ENCODE measurements at regions not wholly inside any gene's neighbourhood (a gene's known extent, or its start where the extent isn't known, plus 50 kb on each side); places are given as distances from the start of the nearest gene placed in this dataset.
A peak's percentile ranks its signal among the peaks of the same experiment; 100 is the strongest.
"Not testable (repeated sequence)": the region's sequence is repeated elsewhere in the genome, so short reads cannot be mapped to it uniquely, and the experiment has no call there.

DNA sequence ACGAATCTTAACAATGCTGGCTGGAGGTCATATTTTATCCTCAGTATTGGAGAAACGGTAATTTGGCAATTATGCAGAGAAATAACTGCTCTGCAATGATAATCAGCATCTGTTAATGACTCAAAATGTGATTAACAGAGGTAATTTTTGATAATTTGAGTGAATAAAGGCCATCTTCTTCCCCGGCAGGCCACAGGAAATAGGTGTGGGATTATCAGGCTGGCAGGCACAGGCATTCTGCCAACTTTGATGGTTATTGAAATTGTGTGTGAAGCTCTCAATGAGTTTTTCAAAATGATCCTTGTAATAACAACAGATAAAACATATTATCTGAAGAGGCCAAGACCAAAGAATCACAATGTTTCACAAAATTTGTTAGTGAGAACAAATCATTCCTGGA, 309.0 kb downstream of the PTGER3 start:
- Histone ChIP-seq H3K27ac (ENCODE audit: insufficient read depth in 1 of 2, low read depth in 1 of 2, low read length in 2 of 2, poor library complexity in 1 of 2, severe bottlenecking in 2 of 2) (no peak overlapping the region), H3K4me3 (ENCODE audit: control insufficient read depth in 1 of 7, extremely low read depth in 1 of 7, insufficient read depth in 4 of 7, low read depth in 2 of 7, low read length in 6 of 7) (no peak overlapping the region), H3K36me3 (ENCODE audit: control insufficient read depth in 4 of 4, insufficient read depth in 4 of 4, low read length in 3 of 4) (no peaks in the 10 kb centered on the region), H3K27me3 (replicated peaks in 2 of 5; ENCODE audit: control insufficient read depth in 4 of 5, insufficient read depth in 5 of 5, low read length in 4 of 5) (no peaks in the 10 kb centered on the region), H3K9me3 (ENCODE audit: control extremely low read depth in 1 of 5, control insufficient read depth in 4 of 5, insufficient read depth in 2 of 5, low read depth in 1 of 5, low read length in 4 of 5) (peaks cover 0 to 10% (median 0%) of the 10 kb centered on the region in 5 experiments), H3K4me1 (ENCODE audit: control extremely low read depth in 1 of 4, control insufficient read depth in 4 of 4, insufficient read depth in 4 of 4, low read length in 3 of 4) (peaks cover 0 to 4% (median 2%) of the 10 kb centered on the region in 4 experiments)
- WGBS (ENCODE audit: insufficient coverage) = 38% methylated on average over 1 of the region's 3 CpGs
- CTCF ChIA-PET = interaction anchor here (1.0 kb wide), 1 partner anchor 8 kb away, joined by 4 read pairs; no protein-coding TSS in a partner anchor
- DNase-seq = peak in 1 of 3 donors; percentile 6
- POLR2A ChIA-PET = no interaction called here

DNA sequence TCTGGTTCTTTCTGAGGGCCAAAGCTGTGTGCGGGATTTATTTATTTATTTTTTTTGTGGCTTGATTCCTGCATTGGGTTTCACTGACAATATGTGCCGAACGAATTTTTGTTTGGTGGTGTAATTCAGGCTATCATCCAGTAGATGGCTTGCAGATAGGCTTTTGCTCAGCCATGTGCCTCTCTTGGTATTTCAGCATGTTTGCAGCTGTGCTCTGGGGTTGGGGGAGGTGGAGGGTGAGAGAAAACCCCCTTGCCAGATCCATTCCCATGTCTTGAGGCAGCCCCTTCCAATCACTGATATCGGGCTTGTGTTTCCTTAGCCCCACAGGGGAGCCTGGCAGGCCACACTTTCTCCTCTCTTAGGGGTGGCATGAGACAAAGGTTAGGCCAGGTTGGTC, 302.4 kb downstream of the PTGER3 start:
- peak in 1 of 3 donors; percentile 16 for DNase-seq
- no peaks in the 10 kb centered on the region for H3K36me3 ChIP-seq (ENCODE audit: control insufficient read depth in 4 of 4, insufficient read depth in 4 of 4, low read length in 3 of 4)
- H3K27me3 ChIP-seq (replicated peaks in 2 of 5; ENCODE audit: control insufficient read depth in 4 of 5, insufficient read depth in 5 of 5, low read length in 4 of 5) = no peaks in the 10 kb centered on the region
- H3K4me1 ChIP-seq (ENCODE audit: control extremely low read depth in 1 of 4, control insufficient read depth in 4 of 4, insufficient read depth in 4 of 4, low read length in 3 of 4) = no peaks in the 10 kb centered on the region
- no peak overlapping the region for H3K4me3 ChIP-seq (ENCODE audit: control insufficient read depth in 1 of 7, extremely low read depth in 1 of 7, insufficient read depth in 4 of 7, low read depth in 2 of 7, low read length in 6 of 7)
- peaks cover 2 to 19% (median 4%) of the 10 kb centered on the region in 5 experiments for H3K9me3 ChIP-seq (ENCODE audit: control extremely low read depth in 1 of 5, control insufficient read depth in 4 of 5, insufficient read depth in 2 of 5, low read depth in 1 of 5, low read length in 4 of 5)
- H3K27ac ChIP-seq (ENCODE audit: insufficient read depth in 1 of 2, low read depth in 1 of 2, low read length in 2 of 2, poor library complexity in 1 of 2, severe bottlenecking in 2 of 2) = no peak overlapping the region
- ChIA-PET CTCF (interaction anchor here (1.2 kb wide), 1 partner anchor 305 kb away, joined by 4 read pairs; no protein-coding TSS in a partner anchor), POLR2A (no interaction called here)
- WGBS (ENCODE audit: insufficient coverage) = 96% methylated on average over 4 of the region's 4 CpGs

DNA sequence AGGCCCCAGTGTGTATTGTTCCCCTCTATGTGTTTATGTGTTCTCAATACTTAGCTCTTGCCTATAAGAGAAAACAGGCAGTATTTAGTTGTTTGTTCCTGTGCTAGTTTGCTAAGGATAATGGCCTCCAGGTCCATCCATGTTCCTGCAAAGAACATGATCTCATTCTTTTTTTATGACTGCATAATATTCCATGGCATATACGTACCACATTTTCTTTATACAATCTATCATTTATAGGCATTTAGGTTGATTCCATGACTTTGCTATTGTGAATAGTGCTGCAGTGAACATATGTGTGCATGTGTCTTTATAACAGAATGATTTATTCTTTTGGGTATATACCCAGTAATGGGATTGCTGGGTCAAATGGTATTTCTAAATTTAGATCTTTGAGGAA, 301.6 kb downstream of the PTGER3 start:
- H3K36me3 ChIP-seq (ENCODE audit: control insufficient read depth in 4 of 4, insufficient read depth in 4 of 4, low read length in 3 of 4); H3K27me3 ChIP-seq (replicated peaks in 2 of 5; ENCODE audit: control insufficient read depth in 4 of 5, insufficient read depth in 5 of 5, low read length in 4 of 5); H3K4me1 ChIP-seq (ENCODE audit: control extremely low read depth in 1 of 4, control insufficient read depth in 4 of 4, insufficient read depth in 4 of 4, low read length in 3 of 4); H3K4me3 ChIP-seq (ENCODE audit: control insufficient read depth in 1 of 7, extremely low read depth in 1 of 7, insufficient read depth in 4 of 7, low read depth in 2 of 7, low read length in 6 of 7); POLR2A ChIA-PET; H3K27ac ChIP-seq (ENCODE audit: insufficient read depth in 1 of 2, low read depth in 1 of 2, low read length in 2 of 2, poor library complexity in 1 of 2, severe bottlenecking in 2 of 2); DNase-seq: not testable (repeated sequence)
- H3K9me3 ChIP-seq (ENCODE audit: control extremely low read depth in 1 of 5, control insufficient read depth in 4 of 5, insufficient read depth in 2 of 5, low read depth in 1 of 5, low read length in 4 of 5) = peaks cover 3 to 21% (median 4%) of the 10 kb centered on the region in 5 experiments
- WGBS (ENCODE audit: insufficient coverage) = no CpG with 5 or more reads among the region's 1 CpG
- CTCF ChIA-PET = interaction anchor here (1.8 kb wide), 1 partner anchor 7 kb away, joined by 4 read pairs; no protein-coding TSS in a partner anchor

DNA sequence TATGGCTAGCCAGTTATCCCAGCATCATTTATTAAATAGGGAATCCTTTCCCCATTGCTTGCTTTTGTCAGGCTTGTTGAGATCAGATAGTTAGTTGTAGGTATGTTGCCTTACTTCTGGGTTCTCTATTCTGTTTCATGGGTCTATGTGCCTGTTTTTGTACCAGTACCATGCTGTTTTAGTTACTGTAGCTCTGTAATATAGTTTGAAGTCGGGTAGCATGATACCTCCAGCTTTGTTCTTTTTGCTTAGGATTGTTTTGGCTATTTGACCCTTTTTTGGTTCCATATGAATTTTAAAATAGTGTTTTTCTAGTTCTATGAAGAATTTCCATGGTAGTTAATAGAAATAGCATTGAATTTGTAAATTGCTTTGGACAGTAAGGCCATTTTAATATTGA, 300.5 kb downstream of the PTGER3 start:
- H3K36me3 ChIP-seq (ENCODE audit: control insufficient read depth in 4 of 4, insufficient read depth in 4 of 4, low read length in 3 of 4); DNase-seq; H3K4me3 ChIP-seq (ENCODE audit: control insufficient read depth in 1 of 7, extremely low read depth in 1 of 7, insufficient read depth in 4 of 7, low read depth in 2 of 7, low read length in 6 of 7); POLR2A ChIA-PET; H3K27ac ChIP-seq (ENCODE audit: insufficient read depth in 1 of 2, low read depth in 1 of 2, low read length in 2 of 2, poor library complexity in 1 of 2, severe bottlenecking in 2 of 2); H3K4me1 ChIP-seq (ENCODE audit: control extremely low read depth in 1 of 4, control insufficient read depth in 4 of 4, insufficient read depth in 4 of 4, low read length in 3 of 4); H3K27me3 ChIP-seq (replicated peaks in 2 of 5; ENCODE audit: control insufficient read depth in 4 of 5, insufficient read depth in 5 of 5, low read length in 4 of 5): not testable (repeated sequence)
- CTCF ChIA-PET = interaction anchor here (1.8 kb wide), 1 partner anchor 9 kb away, joined by 4 read pairs; no protein-coding TSS in a partner anchor
- H3K9me3 ChIP-seq (ENCODE audit: control extremely low read depth in 1 of 5, control insufficient read depth in 4 of 5, insufficient read depth in 2 of 5, low read depth in 1 of 5, low read length in 4 of 5) = peaks cover 3 to 15% (median 4%) of the 10 kb centered on the region in 5 experiments
- 80% methylated on average over 1 of the region's 1 CpG for WGBS (ENCODE audit: insufficient coverage)

DNA sequence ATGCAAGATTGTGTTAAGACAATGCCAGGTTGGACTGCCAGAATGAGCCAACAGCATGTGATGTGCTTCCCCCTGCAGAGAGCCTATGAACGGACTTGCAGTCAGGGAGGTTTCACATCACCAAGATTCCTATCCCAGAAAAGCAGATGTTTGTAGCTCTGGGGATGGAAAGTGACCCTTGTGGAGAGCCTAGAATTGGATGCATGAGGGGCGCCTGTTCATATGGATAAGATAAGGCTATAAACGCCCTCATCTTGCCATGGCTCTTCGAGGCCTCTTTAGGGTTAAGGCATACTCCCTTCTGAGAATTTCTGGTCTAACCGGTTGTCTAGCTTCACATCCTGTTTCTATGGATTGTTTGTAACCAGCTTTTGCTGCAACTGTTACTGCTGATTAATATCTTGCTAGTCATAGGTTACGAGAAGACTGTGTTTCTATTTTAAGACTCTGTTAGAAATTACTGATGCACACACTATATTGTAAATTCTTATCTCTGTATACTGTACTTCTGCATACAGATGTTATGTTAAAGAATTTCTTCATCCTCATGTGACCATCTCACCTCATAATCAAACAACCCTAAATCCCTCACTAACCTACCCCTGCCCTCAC, 295.8 kb downstream of the PTGER3 start:
- DNase-seq; H3K27me3 ChIP-seq (replicated peaks in 2 of 5; ENCODE audit: control insufficient read depth in 4 of 5, insufficient read depth in 5 of 5, low read length in 4 of 5); CTCF ChIA-PET; H3K9me3 ChIP-seq (ENCODE audit: control extremely low read depth in 1 of 5, control insufficient read depth in 4 of 5, insufficient read depth in 2 of 5, low read depth in 1 of 5, low read length in 4 of 5); H3K4me3 ChIP-seq (ENCODE audit: control insufficient read depth in 1 of 7, extremely low read depth in 1 of 7, insufficient read depth in 4 of 7, low read depth in 2 of 7, low read length in 6 of 7); H3K36me3 ChIP-seq (ENCODE audit: control insufficient read depth in 4 of 4, insufficient read depth in 4 of 4, low read length in 3 of 4); H3K27ac ChIP-seq (ENCODE audit: insufficient read depth in 1 of 2, low read depth in 1 of 2, low read length in 2 of 2, poor library complexity in 1 of 2, severe bottlenecking in 2 of 2); H3K4me1 ChIP-seq (ENCODE audit: control extremely low read depth in 1 of 4, control insufficient read depth in 4 of 4, insufficient read depth in 4 of 4, low read length in 3 of 4); POLR2A ChIA-PET: not testable (repeated sequence)
- 68% methylated on average over 4 of the region's 6 CpGs for WGBS (ENCODE audit: insufficient coverage)

DNA sequence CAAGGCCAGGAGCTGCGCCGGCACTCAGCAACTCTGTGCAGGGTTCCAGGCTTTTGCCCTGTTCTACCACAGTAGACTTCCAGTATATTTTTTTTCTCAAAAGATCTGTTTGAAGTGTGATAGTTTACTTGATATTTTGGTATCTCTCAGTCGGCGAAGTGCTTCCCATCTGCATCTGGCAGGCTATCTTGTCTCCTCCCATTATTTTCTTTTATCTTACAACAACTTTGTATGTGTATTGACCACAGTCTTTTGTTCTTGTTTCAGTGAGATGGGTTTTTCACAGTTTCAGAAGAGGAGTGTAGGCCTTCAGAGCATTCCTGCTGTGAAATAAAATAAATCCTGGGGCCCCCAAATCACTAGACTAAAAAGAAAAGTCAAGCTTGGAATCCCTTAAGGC, 292.9 kb downstream of the PTGER3 start:
- Histone ChIP-seq H3K27ac (ENCODE audit: insufficient read depth in 1 of 2, low read depth in 1 of 2, low read length in 2 of 2, poor library complexity in 1 of 2, severe bottlenecking in 2 of 2) (no peak overlapping the region), H3K36me3 (ENCODE audit: control insufficient read depth in 4 of 4, insufficient read depth in 4 of 4, low read length in 3 of 4) (no peaks in the 10 kb centered on the region), H3K4me3 (ENCODE audit: control insufficient read depth in 1 of 7, extremely low read depth in 1 of 7, insufficient read depth in 4 of 7, low read depth in 2 of 7, low read length in 6 of 7) (no peak overlapping the region), H3K4me1 (ENCODE audit: control extremely low read depth in 1 of 4, control insufficient read depth in 4 of 4, insufficient read depth in 4 of 4, low read length in 3 of 4) (peaks cover 0 to 8% (median 2%) of the 10 kb centered on the region in 4 experiments), H3K9me3 (ENCODE audit: control extremely low read depth in 1 of 5, control insufficient read depth in 4 of 5, insufficient read depth in 2 of 5, low read depth in 1 of 5, low read length in 4 of 5) (peaks cover 2 to 4% (median 3%) of the 10 kb centered on the region in 5 experiments), H3K27me3 (replicated peaks in 2 of 5; ENCODE audit: control insufficient read depth in 4 of 5, insufficient read depth in 5 of 5, low read length in 4 of 5) (no peaks in the 10 kb centered on the region)
- ChIA-PET CTCF (no interaction called here), POLR2A (no interaction called here)
- DNase-seq = no peak
- WGBS (ENCODE audit: insufficient coverage) = 100% methylated on average over 2 of the region's 4 CpGs

DNA sequence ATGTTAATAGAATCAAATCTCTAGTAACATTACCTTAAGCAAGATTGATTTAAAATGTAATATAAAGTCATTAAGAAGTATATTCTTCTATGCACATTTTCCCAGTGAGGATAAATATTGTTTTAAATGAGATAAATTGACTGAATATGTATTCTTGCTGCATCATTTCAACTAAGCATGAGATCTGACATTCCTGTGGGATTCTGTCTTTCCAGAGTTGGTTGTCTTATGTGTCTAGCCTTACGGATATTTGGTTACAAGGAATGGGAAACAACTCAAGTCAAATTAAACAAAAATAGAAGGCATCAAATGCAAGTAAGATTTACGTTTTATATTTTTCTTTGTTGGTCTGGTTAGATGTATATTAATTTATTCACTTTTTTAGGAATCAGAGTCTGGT, 287.5 kb downstream of the PTGER3 start:
- WGBS (ENCODE audit: insufficient coverage) = no CpG with 5 or more reads among the region's 2 CpGs

More for the DNA sequence above, 287.5 kb downstream of the PTGER3 start:
- H3K4me1 ChIP-seq (ENCODE audit: control extremely low read depth in 1 of 4, control insufficient read depth in 4 of 4, insufficient read depth in 4 of 4, low read length in 3 of 4) = peaks cover 3 to 18% (median 15%) of the 10 kb centered on the region in 4 experiments
- ChIA-PET CTCF (no interaction called here), POLR2A (no interaction called here)
- no peaks in the 10 kb centered on the region for H3K27me3 ChIP-seq (replicated peaks in 2 of 5; ENCODE audit: control insufficient read depth in 4 of 5, insufficient read depth in 5 of 5, low read length in 4 of 5)
- no peak overlapping the region for H3K4me3 ChIP-seq (ENCODE audit: control insufficient read depth in 1 of 7, extremely low read depth in 1 of 7, insufficient read depth in 4 of 7, low read depth in 2 of 7, low read length in 6 of 7)
- H3K36me3 ChIP-seq (ENCODE audit: control insufficient read depth in 4 of 4, insufficient read depth in 4 of 4, low read length in 3 of 4) = no peaks in the 10 kb centered on the region
- no peak for DNase-seq
- H3K9me3 ChIP-seq (ENCODE audit: control extremely low read depth in 1 of 5, control insufficient read depth in 4 of 5, insufficient read depth in 2 of 5, low read depth in 1 of 5, low read length in 4 of 5) = peaks cover 0 to 3% (median 0%) of the 10 kb centered on the region in 5 experiments
- H3K27ac ChIP-seq (ENCODE audit: insufficient read depth in 1 of 2, low read depth in 1 of 2, low read length in 2 of 2, poor library complexity in 1 of 2, severe bottlenecking in 2 of 2) = no peak overlapping the region
